Uterus (tissue), 3 donors: ENCODE measurements at regions not wholly inside any gene's neighbourhood (a gene's known extent, or its start where the extent isn't known, plus 50 kb on each side); places are given as distances from the start of the nearest gene placed in this dataset.

ENCODE experiments used
- DNase-seq, 2 donors: peaks; one replicate each; pipeline ENCODE4 v3.0.0-alpha.2; 2019 to 2020
- H3K27ac ChIP-seq, 2 donors: fragments of 200-600 bp; sonication (generic); 1 replicate in 1 of 2; 2 replicates in 1 of 2; pipeline ENCODE4 v1.5.1; 2016 to 2018
- H3K27me3 ChIP-seq, 2 donors: fragments of 200-600 bp; sonication (generic); one replicate each; pipeline ENCODE4 v1.5.1; 2018 to 2019; ENCODE audit warnings: control low read depth in 1 of 2
- H3K36me3 ChIP-seq, 2 donors: fragments of 200-600 bp; sonication (generic); one replicate each; pipeline ENCODE4 v1.5.1; 2019; ENCODE audit warnings: control low read depth in 1 of 2
- H3K4me1 ChIP-seq, 2 donors: fragments of 200-600 bp; sonication (generic); one replicate each; pipeline ENCODE4 v1.5.1; 2018 to 2019; ENCODE audit warnings: control low read depth in 1 of 2
- H3K4me3 ChIP-seq, 2 donors: fragments of 200-600 bp; sonication (generic); 1 replicate in 1 of 2; 2 replicates in 1 of 2; pipeline ENCODE4 v1.5.1; 2018 to 2019; ENCODE audit warnings: mild to moderate bottlenecking in 1 of 2
- H3K9me3 ChIP-seq, 2 donors: fragments of 200-600 bp; sonication (generic); one replicate each; pipeline ENCODE4 v1.5.1; 2019; ENCODE audit warnings: control low read depth in 1 of 2
- POLR2A ChIP-seq, 2 donors: fragments of 450-650 bp; IDR thresholded peaks; one replicate each; pipeline ENCODE4 v1.6.1; 2016; ENCODE audit warnings: antibody characterized with exemption in 2 of 2, mild to moderate bottlenecking in 1 of 2, moderate library complexity in 1 of 2
- intact Hi-C: fragments of 100-400 bp; cut with DNase I; formaldehyde crosslinking; loops from one replicate; pipeline ENCODE4 v1.15.1; 2023; ENCODE audit warnings: low total_unique reads
- TF ChIP-seq, protein P1 (sequence below), 4 experiments: fragments of 200-600 bp in 2 of 4; fragments of 450-650 bp in 2 of 4; sonication (generic) in 2 of 4; IDR thresholded peaks; one replicate each; pipeline ENCODE4 v1.5.1; 2016 to 2019; ENCODE audit warnings: antibody characterized with exemption in 4 of 4, mild to moderate bottlenecking in 2 of 4, moderate library complexity in 1 of 4
- donor health status: DM: yes; HTN: yes; CAD: no.

DNA sequence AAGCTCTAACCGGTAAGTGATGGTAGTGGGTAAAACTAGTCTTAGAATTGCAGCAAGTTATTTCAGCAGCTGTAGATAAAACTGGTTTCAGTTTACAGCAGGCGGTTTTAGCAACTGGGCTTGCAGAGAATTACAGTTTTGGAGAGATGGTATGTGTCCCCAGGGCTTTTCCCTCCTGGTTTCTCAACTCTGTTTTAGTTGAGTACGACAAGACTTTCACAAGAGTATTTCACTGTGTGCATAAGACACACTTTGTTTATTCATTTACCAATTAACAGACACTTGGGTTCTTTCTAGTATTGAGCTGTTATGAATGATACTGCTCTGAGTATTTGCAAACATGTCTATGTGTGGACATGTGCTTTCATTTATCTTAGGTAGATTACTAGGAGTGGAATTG lies 65.6 kb upstream of the RFX8 start:
- Histone ChIP-seq H3K9me3 (peaks cover 0 to 3% of the 10 kb centered on the region in 2 donors), H3K27ac (no peak overlapping the region), H3K4me1 (no peaks in the 10 kb centered on the region), H3K27me3 (no peaks in the 10 kb centered on the region), H3K4me3 (no peak overlapping the region), H3K36me3 (no peaks in the 10 kb centered on the region)
- DNase-seq = no peak
- no peak for TF ChIP-seq POLR2A (IDR thresholded peaks at IDR 0.05)
- TF ChIP-seq, protein P1, sequence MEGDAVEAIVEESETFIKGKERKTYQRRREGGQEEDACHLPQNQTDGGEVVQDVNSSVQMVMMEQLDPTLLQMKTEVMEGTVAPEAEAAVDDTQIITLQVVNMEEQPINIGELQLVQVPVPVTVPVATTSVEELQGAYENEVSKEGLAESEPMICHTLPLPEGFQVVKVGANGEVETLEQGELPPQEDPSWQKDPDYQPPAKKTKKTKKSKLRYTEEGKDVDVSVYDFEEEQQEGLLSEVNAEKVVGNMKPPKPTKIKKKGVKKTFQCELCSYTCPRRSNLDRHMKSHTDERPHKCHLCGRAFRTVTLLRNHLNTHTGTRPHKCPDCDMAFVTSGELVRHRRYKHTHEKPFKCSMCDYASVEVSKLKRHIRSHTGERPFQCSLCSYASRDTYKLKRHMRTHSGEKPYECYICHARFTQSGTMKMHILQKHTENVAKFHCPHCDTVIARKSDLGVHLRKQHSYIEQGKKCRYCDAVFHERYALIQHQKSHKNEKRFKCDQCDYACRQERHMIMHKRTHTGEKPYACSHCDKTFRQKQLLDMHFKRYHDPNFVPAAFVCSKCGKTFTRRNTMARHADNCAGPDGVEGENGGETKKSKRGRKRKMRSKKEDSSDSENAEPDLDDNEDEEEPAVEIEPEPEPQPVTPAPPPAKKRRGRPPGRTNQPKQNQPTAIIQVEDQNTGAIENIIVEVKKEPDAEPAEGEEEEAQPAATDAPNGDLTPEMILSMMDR (IDR thresholded peaks at IDR 0.05) = no peak
- intact Hi-C loops = no loop called here

DNA sequence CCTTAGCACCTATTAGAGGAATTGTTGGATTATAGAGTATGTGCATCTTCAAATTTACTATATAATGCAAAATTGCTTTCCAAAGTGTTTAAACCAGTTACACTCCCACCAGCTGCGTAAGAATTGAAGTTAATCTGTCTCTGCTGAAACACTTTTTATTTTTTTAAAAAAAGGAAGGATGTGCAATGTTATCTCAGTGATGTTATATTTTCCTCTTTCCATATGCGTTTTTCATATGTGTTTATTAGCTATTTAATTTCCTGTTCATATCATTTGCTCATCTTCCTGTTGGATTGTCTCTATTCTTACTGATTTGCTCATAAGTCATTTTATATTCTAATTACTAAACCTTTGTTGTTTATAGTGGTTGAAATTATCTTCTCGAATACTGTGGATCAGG lies 63.2 kb upstream of the RFX8 start:
- H3K4me1 ChIP-seq = no peaks in the 10 kb centered on the region
- H3K4me3 ChIP-seq = no peak overlapping the region
- TF ChIP-seq POLR2A (IDR thresholded peaks at IDR 0.05) = no peak
- TF ChIP-seq, protein P1 (IDR thresholded peaks at IDR 0.05) = no peak
- intact Hi-C loops = no loop called here
- H3K27me3 ChIP-seq = no peaks in the 10 kb centered on the region
- H3K36me3 ChIP-seq = no peaks in the 10 kb centered on the region
- H3K9me3 ChIP-seq = peaks cover 0 to 3% of the 10 kb centered on the region in 2 donors
- H3K27ac ChIP-seq = no peak overlapping the region
- no peak for DNase-seq

DNA sequence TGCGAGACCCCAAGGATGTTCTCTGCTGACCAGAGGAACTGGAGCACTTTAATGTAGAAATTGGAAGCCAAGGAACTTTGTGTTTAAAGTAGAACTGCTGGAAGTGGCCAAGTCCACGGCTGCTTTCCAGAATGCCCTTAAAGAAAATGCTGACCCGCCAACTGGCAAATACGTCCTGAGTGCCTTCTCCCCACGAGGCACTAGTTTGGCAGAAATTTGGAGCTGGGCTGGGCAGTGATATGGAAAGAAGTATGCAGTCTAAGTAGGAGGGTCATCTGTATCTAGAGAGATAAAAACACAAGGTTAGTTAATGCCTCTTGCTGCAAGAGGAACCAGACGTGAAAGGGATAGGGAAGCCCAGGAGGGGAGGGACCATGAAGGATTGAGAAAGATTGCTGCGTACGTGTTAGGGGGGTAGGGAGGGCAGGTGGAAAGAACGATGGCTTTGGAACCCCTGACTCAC lies 59.3 kb upstream of the RFX8 start:
- Histone ChIP-seq H3K4me3 (no peak overlapping the region), H3K27me3 (no peaks in the 10 kb centered on the region), H3K4me1 (no peaks in the 10 kb centered on the region), H3K27ac (peak overlapping the region in 1 of 2 donors; percentile 54), H3K36me3 (no peaks in the 10 kb centered on the region), H3K9me3 (no peaks in the 10 kb centered on the region)
- intact Hi-C loops = no loop called here
- DNase-seq = no peak
- TF ChIP-seq, protein P1 (IDR thresholded peaks at IDR 0.05) = no peak
- TF ChIP-seq POLR2A (IDR thresholded peaks at IDR 0.05) = no peak

DNA sequence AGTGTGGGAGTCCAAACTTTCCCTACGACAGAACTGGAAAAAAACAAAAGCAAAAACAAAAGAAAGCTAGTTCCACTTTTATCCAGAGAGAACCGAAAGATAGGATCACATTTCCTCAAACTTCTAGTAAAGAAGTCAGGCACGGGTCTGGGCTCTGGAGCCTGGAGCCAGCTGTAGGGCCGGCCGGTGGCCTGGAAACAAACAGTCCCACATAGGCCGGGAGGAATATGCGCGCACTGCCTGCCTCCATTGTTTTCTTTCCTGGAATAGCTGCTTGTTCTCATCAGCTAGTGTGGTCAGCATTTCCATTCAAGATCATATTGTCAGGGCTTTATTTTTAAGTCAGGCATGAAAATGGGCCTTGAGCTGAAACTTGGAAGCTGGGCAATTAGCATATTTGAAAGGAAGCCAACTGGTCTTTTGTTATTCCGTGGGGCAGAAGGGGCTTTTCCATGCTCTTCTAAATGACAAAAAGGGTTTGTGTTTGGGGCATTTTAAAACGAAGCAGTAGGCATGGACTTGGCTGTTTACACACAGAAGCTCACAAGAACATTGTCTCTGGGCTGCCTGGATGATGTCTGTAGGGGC lies 58.7 kb upstream of the RFX8 start:
- no peaks in the 10 kb centered on the region for H3K36me3 ChIP-seq
- intact Hi-C loops = no loop called here
- no peaks in the 10 kb centered on the region for H3K9me3 ChIP-seq
- no peak overlapping the region for H3K4me3 ChIP-seq
- peak overlapping the region in 1 of 2 donors; percentile 54 for H3K27ac ChIP-seq
- H3K4me1 ChIP-seq = no peaks in the 10 kb centered on the region
- no peaks in the 10 kb centered on the region for H3K27me3 ChIP-seq
- no peak for DNase-seq
- TF ChIP-seq, protein P1 (IDR thresholded peaks at IDR 0.05) = no peak
- no peak for TF ChIP-seq POLR2A (IDR thresholded peaks at IDR 0.05)

DNA sequence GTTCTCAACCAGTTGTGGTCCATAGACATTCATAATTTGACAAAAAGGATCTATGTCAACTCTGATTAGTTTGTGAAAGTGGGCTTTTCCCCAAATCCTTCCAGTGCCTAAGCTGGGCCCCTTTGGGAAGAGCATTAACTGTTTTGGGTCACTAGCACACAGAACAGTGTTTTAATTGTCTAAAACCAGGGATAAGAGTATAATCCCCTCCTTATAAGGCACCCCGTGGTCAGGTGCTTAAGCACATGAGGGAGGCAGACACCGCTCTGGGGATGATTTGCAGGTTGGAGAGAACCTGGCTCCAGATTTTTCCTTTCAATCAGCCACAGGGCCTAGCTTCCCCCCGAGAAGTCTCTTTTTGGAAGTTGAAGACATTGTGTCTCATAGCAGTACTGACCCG lies 53.6 kb upstream of the RFX8 start:
- intact Hi-C loops = no loop called here
- DNase-seq = no peak
- H3K27me3 ChIP-seq = no peaks in the 10 kb centered on the region
- no peak overlapping the region for H3K4me3 ChIP-seq
- no peaks in the 10 kb centered on the region for H3K36me3 ChIP-seq
- no peaks in the 10 kb centered on the region for H3K4me1 ChIP-seq
- H3K9me3 ChIP-seq = no peaks in the 10 kb centered on the region
- TF ChIP-seq, protein P1 (IDR thresholded peaks at IDR 0.05) = no peak
- TF ChIP-seq POLR2A (IDR thresholded peaks at IDR 0.05) = no peak
- H3K27ac ChIP-seq = no peak overlapping the region
